AG10803 (cell line): ENCODE measurements at regions not wholly inside any gene's neighbourhood (a gene's known extent, or its start where the extent isn't known, plus 50 kb on each side); places are given as distances from the start of the nearest gene placed in this dataset.

Source experiments
- DNase-seq: peaks from one replicate; pipeline ENCODE4 v3.0.0; 2010; ENCODE audit warnings: low read depth
- H3K4me3 ChIP-seq: 2 replicates; pipeline ENCODE4 v1.5.1; 2011; ENCODE audit warnings: mild to moderate bottlenecking, low read length, control low read depth
- CTCF ChIP-seq: conservative IDR thresholded peaks from 2 replicates; pipeline ENCODE4 v1.5.1; 2011; ENCODE audit warnings: mild to moderate bottlenecking, low read length, control low read depth, inconsistent platforms

GRCh38 chr1:30260318-30260717 is 463.1 kb downstream of the MATN1 start:
- no peak for TF ChIP-seq CTCF
- no peak for DNase-seq
- no peak overlapping the region for H3K4me3 ChIP-seq

GRCh38 chr1:30259631-30260030 is 463.8 kb downstream of the MATN1 start:
- no peak for TF ChIP-seq CTCF
- no peak overlapping the region for H3K4me3 ChIP-seq
- DNase-seq = no peak

- no peak for TF ChIP-seq CTCF
- no peak for DNase-seq
- H3K4me3 ChIP-seq = no peak overlapping the region
These were observed 464.5 kb downstream of the MATN1 start for GRCh38 chr1:30258876-30259275.

GRCh38 chr1:30258471-30258870 is 464.9 kb downstream of the MATN1 start:
- DNase-seq = no peak
- TF ChIP-seq CTCF = no peak
- no peak overlapping the region for H3K4me3 ChIP-seq

GRCh38 chr1:30257742-30258380 is 465.5 kb downstream of the MATN1 start:
- no peak overlapping the region for H3K4me3 ChIP-seq
- no peak for DNase-seq
- TF ChIP-seq CTCF = no peak

- H3K4me3 ChIP-seq = no peak overlapping the region
- no peak for DNase-seq
- TF ChIP-seq CTCF = no peak
These were observed 466.1 kb downstream of the MATN1 start for GRCh38 chr1:30257322-30257721.

GRCh38 chr1:30256911-30257310 is 466.5 kb downstream of the MATN1 start:
- no peak for DNase-seq
- H3K4me3 ChIP-seq = no peak overlapping the region
- no peak for TF ChIP-seq CTCF
